ENCODE measurements at regions not wholly inside any gene's neighbourhood (a gene's known extent, or its start where the extent isn't known, plus 50 kb on each side); places are given as distances from the start of the nearest gene placed in this dataset.
A peak's percentile ranks its signal among the peaks of the same experiment; 100 is the strongest.
"Not testable (repeated sequence)": the region's sequence is repeated elsewhere in the genome, so short reads cannot be mapped to it uniquely, and the experiment has no call there.

DNA sequence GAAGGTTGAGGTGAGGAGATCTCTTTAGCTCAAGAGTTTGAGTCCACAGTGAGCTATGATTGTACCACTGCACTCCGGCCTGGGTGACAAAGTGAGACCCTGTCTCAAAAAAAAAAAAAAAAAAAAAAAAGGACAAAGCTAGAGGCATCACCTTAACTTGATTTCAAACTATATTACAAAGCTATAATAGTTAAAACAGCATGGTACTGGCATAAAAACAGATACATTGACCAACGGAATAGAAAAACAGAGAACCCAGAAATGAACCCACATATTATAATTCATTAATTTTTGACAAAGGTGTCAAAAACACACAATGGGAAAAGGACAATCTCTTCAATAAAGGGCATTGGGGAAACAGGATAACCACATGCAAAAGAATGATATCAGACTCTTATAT is 50.8 kb upstream of the MBOAT1 start:
- no peak for DNase-seq (ENCODE audit: low read depth in 2 of 2)

DNA sequence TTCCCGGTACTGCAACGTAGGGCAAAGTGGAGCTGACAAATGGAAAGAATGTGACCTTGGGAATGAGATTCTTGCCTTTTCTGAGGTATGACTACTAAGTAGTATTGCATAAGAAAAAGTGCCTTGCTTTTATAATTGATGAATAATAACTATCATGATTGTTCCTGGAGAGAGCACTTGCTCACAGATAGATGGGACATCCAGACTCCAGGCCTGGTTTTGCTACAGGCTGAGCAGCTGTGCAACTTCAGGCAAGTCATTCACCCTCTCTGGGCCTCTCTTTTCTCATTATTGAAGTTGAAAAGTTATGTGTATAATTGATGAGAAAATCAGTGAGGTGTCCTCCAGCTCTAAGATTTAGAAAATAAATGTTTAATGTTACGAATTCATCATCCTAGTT is 53.6 kb upstream of the MBOAT1 start:
- DNase-seq (ENCODE audit: low read depth in 2 of 2): no peak

DNA sequence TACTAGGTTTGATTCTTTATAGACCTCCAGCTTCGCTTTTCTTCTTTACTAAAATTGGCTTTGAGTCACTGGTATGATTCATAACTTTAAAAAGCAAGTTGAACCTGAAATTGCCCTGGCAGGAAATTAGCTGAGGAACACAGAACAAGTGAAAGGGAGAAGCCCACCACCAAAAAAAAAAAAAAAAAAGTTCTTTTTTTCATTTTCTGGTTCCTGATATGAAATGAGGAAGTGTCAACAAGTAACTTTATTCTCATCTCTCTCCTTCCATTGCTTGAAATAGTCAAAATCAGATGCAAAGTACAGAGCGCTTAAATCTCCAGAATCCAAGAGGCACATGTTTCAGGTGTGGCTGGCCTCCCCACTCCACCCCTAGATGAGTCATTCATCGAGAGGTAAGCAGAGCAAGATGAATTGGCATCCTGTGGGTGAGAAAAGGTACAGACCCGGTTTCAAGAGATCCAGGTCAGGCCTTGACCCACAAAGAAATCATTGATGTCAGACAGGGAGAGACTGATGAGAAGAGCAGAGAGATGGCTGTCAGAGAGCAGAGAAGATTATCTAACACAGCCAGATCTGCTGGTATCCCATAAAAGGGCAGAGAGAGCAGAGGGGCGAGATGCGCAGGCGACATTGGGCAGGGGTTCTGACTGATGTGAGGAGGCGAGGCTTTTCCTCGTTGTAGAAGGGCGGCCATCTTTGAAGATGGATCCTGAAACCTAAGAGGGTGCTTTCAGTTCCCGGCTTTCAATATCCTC is 54.8 kb upstream of the MBOAT1 start:
- DNase-seq (ENCODE audit: low read depth in 2 of 2): no peak

DNA sequence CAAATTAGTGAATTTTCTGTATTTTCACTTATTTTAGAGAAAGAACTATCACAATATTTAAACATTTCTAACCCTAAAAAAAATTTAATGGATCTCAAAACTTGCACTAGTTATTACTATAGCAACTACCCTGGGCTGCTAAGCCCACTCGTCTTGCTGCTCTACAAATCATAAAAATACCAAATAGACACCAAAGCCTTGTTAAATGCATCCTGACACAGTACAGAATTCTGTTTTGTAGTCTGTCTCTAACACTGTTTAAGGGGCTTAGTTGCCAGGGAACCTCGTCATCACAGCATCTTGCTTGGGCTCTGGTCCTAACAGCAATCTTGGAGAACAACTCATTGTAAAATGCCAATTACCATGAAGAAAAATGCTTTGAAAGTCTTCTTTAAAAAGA is 56.9 kb upstream of the MBOAT1 start:
- no peak for DNase-seq (ENCODE audit: low read depth in 2 of 2)

DNA sequence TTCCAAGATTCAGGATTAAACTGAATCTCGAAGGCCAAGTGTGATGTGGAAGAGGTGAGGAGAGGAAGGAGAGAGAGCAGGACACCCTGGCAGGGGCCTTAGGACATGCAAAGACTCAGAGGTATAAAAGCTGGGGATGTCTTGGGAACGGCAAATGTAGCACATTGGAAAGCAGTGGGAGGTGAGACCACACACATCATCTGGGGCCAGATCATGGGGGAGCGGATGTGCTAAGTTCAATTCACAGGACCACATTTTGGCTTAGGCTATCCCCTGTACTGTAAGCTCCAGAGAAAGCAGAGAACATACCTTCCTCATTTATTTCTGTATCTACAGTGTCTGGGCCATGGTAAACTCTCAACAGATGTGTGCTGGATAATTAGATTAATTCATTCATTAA is 59.5 kb upstream of the MBOAT1 start:
- DNase-seq (ENCODE audit: low read depth in 2 of 2): no peak

DNA sequence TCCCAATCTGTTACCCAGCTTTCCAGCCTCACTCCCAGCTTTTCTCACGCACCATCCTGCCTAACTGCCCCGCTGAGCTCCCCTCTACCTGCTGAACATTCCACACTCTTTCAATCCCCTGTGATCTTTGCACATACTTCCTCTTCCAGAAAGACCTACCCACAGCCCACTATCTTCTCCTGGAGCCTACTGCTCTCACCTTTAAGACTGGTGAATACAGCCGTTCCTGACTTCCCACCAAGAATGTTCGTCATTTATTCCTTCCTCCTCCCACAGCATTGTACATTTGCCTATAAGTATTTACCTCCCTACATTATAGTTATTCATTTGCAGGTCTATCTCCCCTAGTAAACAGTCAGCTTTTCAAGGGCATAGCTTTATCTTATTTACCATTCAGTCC is 61.9 kb upstream of the MBOAT1 start:
- no peak for DNase-seq (ENCODE audit: low read depth in 2 of 2)

DNA sequence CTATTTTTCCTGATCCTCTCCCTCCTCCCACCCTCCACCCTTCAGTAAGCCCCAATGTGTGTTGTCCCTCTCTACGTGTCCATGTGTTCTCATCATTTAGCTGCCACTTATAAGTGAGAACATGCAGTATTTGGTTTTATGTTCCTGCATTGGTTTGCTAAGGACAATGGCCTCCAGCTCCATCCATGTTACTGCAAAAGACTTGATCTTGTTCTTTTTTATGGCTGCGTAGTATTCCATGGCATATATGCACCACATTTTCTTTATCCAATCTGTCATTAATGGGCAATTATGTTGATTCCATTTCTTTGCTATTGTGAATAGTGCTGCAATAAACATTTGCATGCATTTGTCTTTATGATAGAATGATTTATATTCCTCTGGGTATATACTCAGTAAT is 63.6 kb upstream of the MBOAT1 start:
- DNase-seq (ENCODE audit: low read depth in 2 of 2): not testable (repeated sequence)

DNA sequence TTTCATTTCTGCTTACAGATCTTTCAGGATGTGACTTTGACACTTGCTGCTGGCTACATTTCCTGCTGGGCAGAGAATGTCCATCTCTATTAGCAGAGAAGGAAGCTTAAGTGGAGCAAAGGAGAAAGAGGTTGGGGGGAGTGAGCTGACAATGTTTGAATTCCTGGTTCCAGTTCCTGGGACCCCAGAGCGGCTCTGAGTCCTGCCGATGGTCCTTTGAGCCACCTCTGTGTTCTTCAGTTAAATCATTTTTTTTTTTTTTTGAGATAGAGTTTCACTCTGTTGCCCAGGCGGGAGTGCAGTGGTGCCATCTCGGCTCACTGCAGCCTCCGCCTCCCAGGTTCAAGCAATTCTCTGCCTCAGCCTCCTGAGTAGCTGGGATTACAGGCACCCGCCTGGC is 65.5 kb upstream of the MBOAT1 start:
- not testable (repeated sequence) for DNase-seq (ENCODE audit: low read depth in 2 of 2)

DNA sequence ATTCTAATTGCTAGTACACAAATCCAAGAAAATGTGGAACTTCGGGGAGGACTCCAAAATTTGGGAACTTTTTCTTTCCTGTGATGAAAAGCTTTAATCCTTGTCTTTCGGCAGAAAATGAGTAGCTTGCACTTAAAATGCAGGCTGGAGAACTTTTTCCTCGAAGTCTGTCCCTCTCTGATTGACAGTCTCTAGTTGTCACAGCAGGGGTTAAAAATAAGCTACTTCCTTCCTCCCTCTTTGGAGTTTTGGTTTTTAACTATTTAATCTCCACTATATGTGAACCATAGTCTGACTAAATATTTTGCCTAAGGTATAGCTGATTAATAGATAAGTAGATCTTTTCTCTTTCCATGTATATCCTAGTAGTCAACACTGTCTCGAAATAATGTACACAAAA is 66.8 kb upstream of the MBOAT1 start:
- DNase-seq (ENCODE audit: low read depth in 2 of 2): no peak

DNA sequence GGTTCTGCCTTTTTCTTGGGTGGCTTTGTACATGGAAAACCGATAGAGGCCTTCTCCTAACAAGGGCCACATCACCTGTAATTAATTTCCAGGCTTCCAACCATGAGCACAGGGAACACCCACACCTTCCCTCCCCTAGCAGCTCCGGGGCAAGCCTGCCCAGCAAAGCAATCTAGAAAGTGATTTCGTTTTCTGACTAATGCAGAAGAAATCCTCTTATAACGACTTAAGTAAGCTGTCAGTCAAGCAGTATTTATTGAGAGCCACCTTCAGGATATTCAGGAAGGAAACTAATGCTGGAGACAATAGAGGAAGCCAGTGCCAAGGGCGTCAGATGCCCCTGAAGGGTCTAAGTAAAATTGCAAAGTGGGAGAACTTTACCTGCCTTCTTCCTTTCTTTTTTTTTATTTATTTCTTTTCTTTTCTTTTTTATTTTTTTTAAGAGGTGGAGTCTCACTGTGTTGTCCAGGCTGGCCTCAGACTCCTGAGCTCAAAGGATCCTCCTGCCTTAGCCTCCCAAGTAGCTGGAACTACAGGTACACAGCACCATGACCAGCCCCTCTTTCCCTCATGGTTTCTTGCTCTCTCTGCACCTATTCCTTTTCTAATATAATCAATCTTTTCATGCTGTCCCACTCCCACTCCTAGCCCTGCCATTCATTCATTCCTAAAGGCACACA is 67.5 kb upstream of the MBOAT1 start:
- no peak for DNase-seq (ENCODE audit: low read depth in 2 of 2)

DNA sequence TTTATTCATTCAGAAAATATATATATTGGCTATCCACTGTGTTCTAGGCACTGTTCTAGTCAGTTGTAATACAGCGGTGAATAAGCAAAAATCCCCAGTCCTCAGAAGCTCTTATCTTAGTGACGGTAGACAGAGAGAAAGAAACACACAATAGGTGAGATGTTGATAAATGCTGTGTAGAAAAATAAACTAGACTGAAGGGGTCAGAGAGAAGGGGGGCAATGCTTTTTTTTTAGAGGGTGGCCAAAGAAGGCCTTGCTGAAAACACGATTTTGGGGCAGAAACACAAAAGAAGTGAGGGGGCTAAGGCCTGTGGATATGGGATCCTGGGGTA is 68.0 kb upstream of the MBOAT1 start:
- DNase-seq (ENCODE audit: low read depth in 2 of 2): no peak

DNA sequence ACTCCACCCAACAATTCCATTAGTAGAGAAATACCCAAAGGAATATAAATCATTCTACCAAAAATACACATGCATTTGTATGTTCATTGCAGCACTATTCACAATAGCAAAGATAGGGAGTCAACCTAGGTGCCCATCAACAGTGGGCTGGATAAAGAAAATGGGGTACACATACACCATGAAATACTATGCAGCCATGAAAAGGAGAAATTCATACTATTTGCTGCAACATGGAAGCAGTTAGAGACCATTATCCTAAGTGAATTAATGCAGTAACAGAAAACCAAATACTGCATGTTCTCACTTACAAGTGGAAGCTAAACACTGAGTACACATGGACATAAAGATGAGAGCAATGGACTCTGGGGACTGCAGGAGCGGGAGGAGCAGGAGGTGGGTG is 72.4 kb upstream of the MBOAT1 start:
- DNase-seq (ENCODE audit: low read depth in 2 of 2): no peak

DNA sequence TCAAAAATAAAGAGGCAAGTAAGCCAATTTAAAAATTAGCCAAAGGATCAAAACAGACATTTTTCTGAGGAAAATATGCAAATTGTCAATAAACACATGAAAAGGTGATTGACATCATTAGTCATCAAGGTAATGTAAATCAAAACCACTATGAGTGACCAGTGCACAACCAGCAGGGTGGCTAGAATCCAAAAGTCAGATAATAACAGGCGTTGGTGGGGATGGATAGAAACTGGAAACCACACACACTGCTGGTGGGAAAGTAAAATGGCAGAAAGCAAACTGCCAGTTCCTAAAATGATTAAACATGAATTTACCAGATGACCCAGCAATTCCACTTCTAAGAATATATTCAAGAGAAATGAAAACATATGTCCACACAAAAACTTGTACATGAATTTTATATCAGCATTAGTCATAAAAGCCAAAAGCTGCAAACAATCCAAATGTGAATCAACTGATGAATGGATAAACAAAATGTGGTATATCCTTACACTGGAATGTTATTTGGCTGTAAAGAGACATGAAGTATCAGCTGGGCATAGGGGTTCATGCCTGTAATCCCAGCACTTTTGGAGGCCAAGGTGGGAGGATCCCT is 74.8 kb upstream of the MBOAT1 start:
- DNase-seq (ENCODE audit: low read depth in 2 of 2): no peak

DNA sequence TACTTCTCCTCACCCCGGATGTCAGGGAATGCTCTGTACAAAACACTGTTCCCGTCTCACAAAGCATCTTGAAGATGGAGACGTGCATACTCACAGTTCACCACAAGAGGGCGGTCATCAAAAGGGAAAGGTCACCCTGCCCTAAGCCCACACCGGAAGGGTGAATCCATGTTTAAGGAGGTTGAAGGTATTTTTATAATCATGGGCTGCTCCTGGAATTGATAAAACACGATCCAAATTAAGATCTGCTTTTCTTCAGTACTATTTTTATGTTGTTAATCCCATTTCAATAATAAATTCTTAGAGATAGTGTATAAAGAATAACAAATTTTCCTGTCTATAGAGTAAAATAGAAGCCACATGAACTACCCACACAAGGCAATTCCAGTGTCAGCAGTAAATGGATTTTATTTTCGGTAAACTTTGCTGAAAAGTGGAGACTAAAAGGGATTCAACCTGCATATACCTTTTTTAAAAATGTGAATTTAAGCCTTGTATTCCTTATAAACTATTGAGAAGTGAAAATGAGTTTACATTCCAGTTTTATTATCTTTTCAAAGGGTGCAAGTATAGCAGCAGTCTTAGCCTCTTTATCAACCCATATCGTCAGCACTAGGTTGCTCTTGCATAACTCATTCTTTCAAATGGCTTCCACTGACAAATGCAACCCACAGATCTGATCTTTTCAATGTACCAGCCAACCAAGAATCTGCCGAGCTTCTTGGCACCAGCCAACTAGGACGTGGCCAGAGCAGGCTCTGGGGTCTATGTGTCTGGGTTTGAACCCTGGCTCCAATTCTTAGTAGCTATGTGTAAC is 79.7 kb upstream of the MBOAT1 start:
- DNase-seq (ENCODE audit: low read depth in 2 of 2): peak; percentile 47 to 50

DNA sequence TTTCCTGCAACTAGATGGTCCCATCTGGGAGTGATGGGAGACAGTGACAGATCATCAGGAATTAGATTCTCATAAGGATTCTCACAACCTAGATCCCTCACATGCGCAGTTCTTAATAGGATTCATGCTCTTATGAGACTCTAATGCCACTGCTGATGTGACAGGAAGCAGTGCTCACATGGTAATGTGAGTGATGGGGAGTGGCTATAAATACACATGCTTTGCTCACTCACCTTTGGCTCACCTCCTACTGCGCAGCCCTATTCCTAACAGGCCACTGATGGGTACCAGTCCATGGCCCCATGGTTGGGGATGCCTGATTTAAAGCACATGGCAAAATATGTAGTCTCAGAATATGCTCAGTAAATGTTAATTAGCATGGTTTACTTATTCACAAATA is 80.6 kb upstream of the MBOAT1 start:
- DNase-seq (ENCODE audit: low read depth in 2 of 2): no peak

DNA sequence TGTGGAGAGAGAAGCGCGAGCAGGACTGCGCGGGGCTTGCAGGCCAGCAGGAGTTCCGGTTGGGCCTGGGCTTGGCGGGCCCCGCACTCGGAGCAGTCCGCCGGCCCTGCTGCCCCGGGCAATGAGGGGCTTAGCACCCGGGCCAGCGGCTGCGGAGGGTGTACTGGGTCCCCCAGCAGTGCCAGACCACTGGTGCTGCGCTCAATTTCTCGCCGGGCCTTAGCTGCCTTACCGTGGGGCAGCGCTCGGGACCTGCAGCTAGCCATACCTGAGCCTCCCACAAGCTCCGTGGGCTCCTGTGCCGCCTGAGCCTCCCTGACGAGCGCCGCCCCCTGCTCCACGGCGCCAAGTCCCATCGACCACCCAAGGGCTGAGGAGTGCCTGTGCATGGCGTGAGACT is 89.0 kb upstream of the MBOAT1 start:
- DNase-seq (ENCODE audit: low read depth in 2 of 2): no peak

DNA sequence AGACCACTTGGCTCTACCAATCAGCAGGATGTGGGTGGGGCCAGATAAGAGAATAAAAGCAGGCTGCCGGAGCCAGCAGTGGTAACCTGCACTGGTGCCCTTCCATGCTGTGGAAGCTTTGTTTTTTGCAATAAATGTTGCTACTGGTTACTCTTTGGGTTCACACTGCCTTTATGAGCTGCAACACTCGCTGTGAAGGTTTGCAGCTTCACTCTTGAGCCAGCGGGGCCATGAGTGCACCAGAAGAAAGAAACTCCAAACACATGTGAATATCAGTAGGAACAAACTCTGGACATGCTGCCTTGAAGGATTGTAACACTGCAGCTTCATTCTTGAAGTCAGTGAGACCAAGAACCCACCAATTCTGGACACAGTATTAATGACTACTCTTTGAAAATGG is 89.9 kb upstream of the MBOAT1 start:
- DNase-seq (ENCODE audit: low read depth in 2 of 2): no peak

DNA sequence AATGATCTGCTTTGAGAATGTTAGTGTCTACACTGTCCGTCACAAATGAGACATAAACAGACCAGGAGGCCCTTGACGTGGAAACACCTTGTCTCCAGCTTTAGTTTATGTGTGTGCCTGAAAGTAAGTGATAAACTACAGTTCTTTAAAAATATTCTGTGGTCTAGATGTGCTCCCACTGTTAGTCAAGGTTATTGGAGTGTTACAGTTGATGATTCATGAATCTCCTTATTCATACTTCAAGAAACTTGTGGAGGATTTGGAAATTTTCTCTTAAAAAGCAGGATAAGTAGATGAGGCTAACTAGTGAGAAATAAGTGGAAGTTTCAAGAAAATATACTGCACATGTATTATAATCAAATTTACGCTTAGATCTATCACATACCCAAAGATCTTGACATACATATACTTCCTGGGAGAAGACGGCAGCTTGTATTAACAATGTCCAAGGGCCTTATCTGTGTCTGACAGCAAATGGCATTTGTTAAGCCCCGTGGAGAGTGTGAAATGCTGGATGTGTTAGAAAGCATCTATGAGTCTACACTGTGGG is 90.5 kb upstream of the MBOAT1 start:
- DNase-seq (ENCODE audit: low read depth in 2 of 2): peak in 1 of 2 experiments; percentile 4

DNA sequence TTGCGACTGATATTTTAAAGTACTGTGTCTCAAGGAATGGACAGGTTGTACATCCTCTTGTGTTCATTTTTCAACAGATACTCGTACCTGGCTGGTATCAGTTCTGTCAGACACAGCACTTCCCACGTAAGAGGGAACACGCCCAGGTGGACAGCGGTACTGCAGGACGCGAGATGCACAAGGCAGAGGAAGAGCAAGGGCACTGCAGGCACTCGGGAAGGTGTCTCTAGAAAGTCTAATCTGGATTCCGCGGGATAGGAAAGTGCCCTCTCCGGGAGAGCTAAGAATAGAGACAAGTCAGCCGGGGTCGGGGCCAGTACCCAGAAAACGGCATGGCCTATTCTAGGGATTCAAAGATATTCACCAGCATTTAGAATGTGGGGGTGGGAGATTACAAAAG is 94.2 kb upstream of the MBOAT1 start:
- no peak for DNase-seq (ENCODE audit: low read depth in 2 of 2)

DNA sequence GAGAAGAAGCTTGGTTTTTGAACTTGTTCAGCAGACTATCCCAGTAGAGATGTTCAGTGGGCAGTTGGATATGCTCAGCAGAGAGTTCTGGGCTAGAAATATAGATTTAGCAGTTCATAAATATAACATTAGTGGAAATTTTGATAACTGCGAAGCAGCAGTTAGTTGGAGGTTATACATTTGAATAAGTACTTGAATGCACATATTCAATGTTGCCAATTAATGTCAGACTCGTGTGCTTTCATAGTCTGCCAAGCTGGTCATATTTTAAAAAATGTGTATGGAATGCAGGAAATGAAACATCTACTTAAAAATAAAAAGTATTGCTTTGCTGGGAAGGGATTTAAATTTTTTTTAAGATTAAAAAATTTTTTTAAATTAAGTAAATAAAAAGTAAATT is 92.5 kb upstream of the E2F3 start:
- DNase-seq (ENCODE audit: low read depth in 2 of 2): no peak

DNA sequence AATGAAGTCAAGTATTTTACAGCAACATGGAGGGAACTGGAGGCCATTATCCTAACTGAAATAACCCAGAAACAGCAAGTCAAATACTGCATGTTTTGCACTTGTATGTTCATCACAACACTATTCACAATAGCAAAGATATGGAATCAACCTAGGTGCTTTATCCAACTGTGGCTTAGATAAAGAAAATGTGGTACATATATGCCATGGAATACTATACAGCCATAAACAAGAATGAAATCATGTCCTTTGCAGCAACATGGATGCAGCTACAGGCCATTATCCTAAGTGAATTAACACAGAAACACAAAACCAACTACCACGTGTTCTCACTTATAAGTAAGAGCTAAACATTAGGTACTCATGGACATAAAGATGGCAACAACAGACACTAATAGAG is 91.5 kb upstream of the E2F3 start:
- no peak for DNase-seq (ENCODE audit: low read depth in 2 of 2)

DNA sequence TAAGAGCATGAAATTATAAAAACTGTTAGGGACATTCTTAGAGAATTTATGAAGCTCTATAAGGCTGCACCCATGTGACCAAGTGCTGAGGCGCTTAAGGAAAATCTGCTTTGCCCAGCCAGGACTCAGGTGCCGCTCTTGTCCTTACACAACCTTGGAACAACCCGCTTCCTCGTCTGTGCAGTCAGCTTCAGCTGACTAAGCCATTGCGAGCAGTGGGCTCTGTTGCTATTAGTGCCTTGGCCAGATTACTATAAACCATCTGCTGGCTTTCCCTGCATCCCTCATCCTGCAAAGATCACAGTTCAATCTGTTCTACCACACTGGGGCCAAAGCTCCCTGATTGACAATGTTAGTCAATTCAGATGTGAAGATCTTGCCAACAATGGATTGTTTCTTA is 89.1 kb upstream of the E2F3 start:
- DNase-seq (ENCODE audit: low read depth in 2 of 2): no peak
